HCT116 (cell line): ENCODE measurements at regions not wholly inside any gene's neighbourhood (a gene's known extent, or its start where the extent isn't known, plus 50 kb on each side); places are given as distances from the start of the nearest gene placed in this dataset.

Experiments used
- ATAC-seq: fragments of 200-7000 bp; cut with Tn5 transposase; 2 replicates; pipeline ENCODE4 v1.9.1; 2020; ENCODE audit warnings: mild to moderate bottlenecking, moderate library complexity
- BruUV-seq: library from RNA; stranded (reverse); fragments of 400-500 nt; replicated peaks from 2 replicates; lab custom pipeline; 2021; lab: Mats Ljungman, UMichigan
- CTCF ChIA-PET: fragments of 300-600 bp; sonication (Branson Sonifier 250); formaldehyde crosslinking; loops from one replicate; lab custom pipeline; 2021; ENCODE audit warnings: antibody characterized with exemption; lab: Charles Lee
- POLR2A ChIA-PET: fragments of 300-600, 350-600 bp; sonication (Branson Sonifier 250); formaldehyde crosslinking; loops from one replicate; lab custom pipeline; 2021; ENCODE audit warnings: antibody characterized with exemption; lab: Charles Lee
- RAD21 ChIA-PET, 2 experiments: fragments of 300-600 bp; sonication (Branson Sonifier 250); formaldehyde crosslinking; loops; one replicate each; lab custom pipeline; 2023; ENCODE audit warnings: low total read pairs in 2 of 2; ENCODE audit not compliant: uncharacterized antibody in 2 of 2, unreplicated experiment in 2 of 2, low non-redundant PET in 1 of 2; lab: Charles Lee
- DNase-seq: peaks from one replicate; pipeline ENCODE4 v3.0.0-alpha.2; 2010; ENCODE audit warnings: low read depth, low spot score
- H2AFZ ChIP-seq: fragments of 200-600 bp; shearing (Covaris generic), sonication (generic); 2 replicates; pipeline ENCODE4 v1.6.1; 2017; ENCODE audit warnings: low read depth, mixed run types, mixed read lengths, antibody characterized with exemption, low read length; ENCODE audit not compliant: poor library complexity, severe bottlenecking
- H3K27ac ChIP-seq: 2 replicates; pipeline ENCODE4 v1.5.1; 2012; ENCODE audit warnings: low read depth, low read length
- H3K27me3 ChIP-seq: fragments of 200-600 bp; sonication (generic); 2 replicates; pipeline ENCODE4 v1.6.1; 2016; ENCODE audit warnings: mixed run types, low read length, mixed read lengths; ENCODE audit not compliant: insufficient read depth
- H3K36me3 ChIP-seq, 2 experiments: fragments of 200-500 bp in 1 of 2; fragments of 200-600 bp in 1 of 2; sonication (Bioruptor generic) in 1 of 2; sonication (generic) in 1 of 2; 2 replicates each; pipeline versions ENCODE4 v1.5.1 to v1.6.1; 2014 to 2016; ENCODE audit warnings: low read length in 2 of 2, inconsistent platforms in 1 of 2, mixed read lengths in 1 of 2, mixed run types in 1 of 2; ENCODE audit not compliant: insufficient read depth in 2 of 2, control insufficient read depth in 1 of 2
- H3K4me1 ChIP-seq, 2 experiments: fragments of 200-600 bp in 1 of 2; sonication (generic) in 1 of 2; 2 replicates each; pipeline versions ENCODE4 v1.5.1 to v1.6.1; 2012 to 2017; ENCODE audit warnings: low read length in 2 of 2, inconsistent platforms in 1 of 2, mild to moderate bottlenecking in 1 of 2, mixed read lengths in 1 of 2, mixed run types in 1 of 2, moderate library complexity in 1 of 2; ENCODE audit not compliant: insufficient read depth in 2 of 2, control insufficient read depth in 1 of 2
- H3K4me2 ChIP-seq: fragments of 200-600 bp; sonication (generic); 2 replicates; pipeline ENCODE4 v1.6.1; 2017; ENCODE audit warnings: mixed run types, low read length, mixed read lengths
- H3K4me3 ChIP-seq, 2 experiments: fragments of 200-600 bp in 1 of 2; sonication (generic) in 1 of 2; replicated peaks in 1 of 2; 2 replicates each; pipeline ENCODE4 v1.5.1; 2011 to 2016; ENCODE audit warnings: low read length in 2 of 2, control low read depth in 1 of 2, low read depth in 1 of 2, mild to moderate bottlenecking in 1 of 2, mixed read lengths in 1 of 2, mixed run types in 1 of 2
- H3K79me2 ChIP-seq: fragments of 200-600 bp; sonication (generic); 2 replicates; pipeline ENCODE4 v1.6.1; 2017; ENCODE audit warnings: mild to moderate bottlenecking, mixed run types, low read length, moderate library complexity, mixed read lengths; ENCODE audit not compliant: insufficient read depth
- H3K9ac ChIP-seq: fragments of 200-600 bp; sonication (generic); 2 replicates; pipeline ENCODE4 v1.6.1; 2016; ENCODE audit warnings: low read length, mixed read lengths
- H3K9me2 ChIP-seq: fragments of 200-600 bp; sonication (generic), shearing (Covaris generic); 2 replicates; pipeline ENCODE4 v1.6.1; 2017; ENCODE audit warnings: mixed run types, mild to moderate bottlenecking, moderate library complexity; ENCODE audit not compliant: insufficient read depth
- H3K9me3 ChIP-seq, 2 experiments: fragments of 200-500 bp in 1 of 2; fragments of 200-600 bp in 1 of 2; sonication (Bioruptor generic) in 1 of 2; sonication (generic) in 1 of 2; 2 replicates each; pipeline ENCODE4 v1.6.1; 2014 to 2017; ENCODE audit warnings: low read length in 2 of 2, mixed read lengths in 2 of 2, inconsistent platforms in 1 of 2, low read depth in 1 of 2, mild to moderate bottlenecking in 1 of 2, mixed run types in 1 of 2, moderate library complexity in 1 of 2; ENCODE audit not compliant: control insufficient read depth in 1 of 2, insufficient read depth in 1 of 2
- H4K20me1 ChIP-seq: fragments of 200-600 bp; sonication (generic), shearing (Covaris generic); 2 replicates; pipeline ENCODE4 v1.6.1; 2017; ENCODE audit warnings: mixed run types, mild to moderate bottlenecking, moderate library complexity; ENCODE audit not compliant: insufficient read depth
- CBX3 ChIP-seq: IDR thresholded peaks from 2 replicates; pipeline ENCODE4 v1.6.1; 2012; ENCODE audit warnings: low read depth
- EGR1 ChIP-seq: IDR thresholded peaks from 2 replicates; pipeline ENCODE4 v1.6.1; 2012; ENCODE audit warnings: low read depth
- ELF1 ChIP-seq: IDR thresholded peaks from 2 replicates; pipeline ENCODE4 v1.6.1; 2012; ENCODE audit warnings: low read depth, borderline replicate concordance
- EZH2phosphoT487 ChIP-seq: fragments of 200-600 bp; IDR thresholded peaks from 2 replicates; pipeline ENCODE4 v1.6.1; 2018; ENCODE audit warnings: antibody characterized with exemption, borderline replicate concordance
- FOSL1 ChIP-seq: IDR thresholded peaks from 2 replicates; pipeline ENCODE4 v1.6.1; 2012; ENCODE audit warnings: low read depth
- POLR2A ChIP-seq: IDR thresholded peaks from 2 replicates; pipeline ENCODE4 v1.7.0; 2011; ENCODE audit warnings: borderline replicate concordance; ENCODE audit not compliant: insufficient read depth, insufficient read length; ENCODE audit errors: extremely low read depth
- SIN3A ChIP-seq: IDR thresholded peaks from 2 replicates; pipeline ENCODE4 v1.6.1; 2012; ENCODE audit warnings: low read depth
- SP1 ChIP-seq: IDR thresholded peaks from 2 replicates; pipeline ENCODE4 v1.6.1; 2012; ENCODE audit warnings: low read depth
- SRF ChIP-seq: IDR thresholded peaks from 2 replicates; pipeline ENCODE4 v1.6.1; 2012; ENCODE audit warnings: low read depth
- ZFX ChIP-seq: fragments of 450-650 bp; IDR thresholded peaks from 2 replicates; pipeline ENCODE4 v1.6.1; 2017
- ZNF274 ChIP-seq: fragments of 200-500 bp; sonication (Bioruptor generic); IDR thresholded peaks from 2 replicates; pipeline ENCODE4 v1.6.1; 2014; ENCODE audit warnings: mild to moderate bottlenecking, low read depth, low read length, inconsistent platforms
- intact Hi-C: fragments of 100-400 bp; cut with micrococcal nuclease; formaldehyde crosslinking; loops from 2 replicates; pipeline ENCODE4 v1.10.0; 2022
- TF ChIP-seq, protein P1 (sequence below): IDR thresholded peaks from 2 replicates; pipeline ENCODE4 v1.6.1; 2011; ENCODE audit warnings: mild to moderate bottlenecking, low read length, moderate library complexity; ENCODE audit not compliant: insufficient replicate concordance; ENCODE audit errors: extremely low read depth
- TF ChIP-seq, protein P2 (sequence below): IDR thresholded peaks from 2 replicates; pipeline ENCODE4 v1.6.1; 2012
- TF ChIP-seq, protein P3 (sequence below): IDR thresholded peaks from 2 replicates; pipeline ENCODE4 v1.6.1; 2012; ENCODE audit warnings: low read depth

DNA sequence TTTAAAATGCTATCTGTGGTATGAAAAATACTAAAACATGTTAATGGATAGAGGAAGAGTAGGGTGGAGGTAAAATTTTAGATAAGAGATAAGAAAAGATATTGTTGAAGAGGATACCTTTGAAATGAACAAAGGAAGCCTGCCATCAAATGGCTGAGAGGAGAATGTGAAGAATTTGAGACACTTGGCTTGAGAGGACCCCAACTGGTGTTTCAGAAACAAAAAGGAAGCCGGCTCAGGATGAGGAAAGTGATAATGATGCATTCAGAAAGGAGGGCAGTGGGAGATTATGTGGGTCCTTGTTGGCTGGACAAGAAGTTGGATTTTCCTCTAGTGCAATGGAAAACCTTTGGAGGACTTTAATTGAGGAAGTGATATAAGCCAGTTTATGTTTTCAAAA is 264.4 kb downstream of the DUSP6 start:
- TF ChIP-seq POLR2A, result no peak
- no peak for TF ChIP-seq ZFX
- no peak for TF ChIP-seq SP1
- TF ChIP-seq, protein P1, sequence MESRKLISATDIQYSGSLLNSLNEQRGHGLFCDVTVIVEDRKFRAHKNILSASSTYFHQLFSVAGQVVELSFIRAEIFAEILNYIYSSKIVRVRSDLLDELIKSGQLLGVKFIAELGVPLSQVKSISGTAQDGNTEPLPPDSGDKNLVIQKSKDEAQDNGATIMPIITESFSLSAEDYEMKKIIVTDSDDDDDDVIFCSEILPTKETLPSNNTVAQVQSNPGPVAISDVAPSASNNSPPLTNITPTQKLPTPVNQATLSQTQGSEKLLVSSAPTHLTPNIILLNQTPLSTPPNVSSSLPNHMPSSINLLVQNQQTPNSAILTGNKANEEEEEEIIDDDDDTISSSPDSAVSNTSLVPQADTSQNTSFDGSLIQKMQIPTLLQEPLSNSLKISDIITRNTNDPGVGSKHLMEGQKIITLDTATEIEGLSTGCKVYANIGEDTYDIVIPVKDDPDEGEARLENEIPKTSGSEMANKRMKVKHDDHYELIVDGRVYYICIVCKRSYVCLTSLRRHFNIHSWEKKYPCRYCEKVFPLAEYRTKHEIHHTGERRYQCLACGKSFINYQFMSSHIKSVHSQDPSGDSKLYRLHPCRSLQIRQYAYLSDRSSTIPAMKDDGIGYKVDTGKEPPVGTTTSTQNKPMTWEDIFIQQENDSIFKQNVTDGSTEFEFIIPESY, result no peak
- no peak for TF ChIP-seq SIN3A
- no peak for TF ChIP-seq ZNF274
- no peak for TF ChIP-seq SRF
- TF ChIP-seq EGR1, result no peak
- TF ChIP-seq, protein P2, sequence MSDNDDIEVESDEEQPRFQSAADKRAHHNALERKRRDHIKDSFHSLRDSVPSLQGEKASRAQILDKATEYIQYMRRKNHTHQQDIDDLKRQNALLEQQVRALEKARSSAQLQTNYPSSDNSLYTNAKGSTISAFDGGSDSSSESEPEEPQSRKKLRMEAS, result no peak
- no peak for TF ChIP-seq CBX3
- no peak for TF ChIP-seq FOSL1
- no peak for TF ChIP-seq ELF1
- TF ChIP-seq EZH2phosphoT487, result no peak
- TF ChIP-seq, protein P3, sequence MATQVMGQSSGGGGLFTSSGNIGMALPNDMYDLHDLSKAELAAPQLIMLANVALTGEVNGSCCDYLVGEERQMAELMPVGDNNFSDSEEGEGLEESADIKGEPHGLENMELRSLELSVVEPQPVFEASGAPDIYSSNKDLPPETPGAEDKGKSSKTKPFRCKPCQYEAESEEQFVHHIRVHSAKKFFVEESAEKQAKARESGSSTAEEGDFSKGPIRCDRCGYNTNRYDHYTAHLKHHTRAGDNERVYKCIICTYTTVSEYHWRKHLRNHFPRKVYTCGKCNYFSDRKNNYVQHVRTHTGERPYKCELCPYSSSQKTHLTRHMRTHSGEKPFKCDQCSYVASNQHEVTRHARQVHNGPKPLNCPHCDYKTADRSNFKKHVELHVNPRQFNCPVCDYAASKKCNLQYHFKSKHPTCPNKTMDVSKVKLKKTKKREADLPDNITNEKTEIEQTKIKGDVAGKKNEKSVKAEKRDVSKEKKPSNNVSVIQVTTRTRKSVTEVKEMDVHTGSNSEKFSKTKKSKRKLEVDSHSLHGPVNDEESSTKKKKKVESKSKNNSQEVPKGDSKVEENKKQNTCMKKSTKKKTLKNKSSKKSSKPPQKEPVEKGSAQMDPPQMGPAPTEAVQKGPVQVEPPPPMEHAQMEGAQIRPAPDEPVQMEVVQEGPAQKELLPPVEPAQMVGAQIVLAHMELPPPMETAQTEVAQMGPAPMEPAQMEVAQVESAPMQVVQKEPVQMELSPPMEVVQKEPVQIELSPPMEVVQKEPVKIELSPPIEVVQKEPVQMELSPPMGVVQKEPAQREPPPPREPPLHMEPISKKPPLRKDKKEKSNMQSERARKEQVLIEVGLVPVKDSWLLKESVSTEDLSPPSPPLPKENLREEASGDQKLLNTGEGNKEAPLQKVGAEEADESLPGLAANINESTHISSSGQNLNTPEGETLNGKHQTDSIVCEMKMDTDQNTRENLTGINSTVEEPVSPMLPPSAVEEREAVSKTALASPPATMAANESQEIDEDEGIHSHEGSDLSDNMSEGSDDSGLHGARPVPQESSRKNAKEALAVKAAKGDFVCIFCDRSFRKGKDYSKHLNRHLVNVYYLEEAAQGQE, result no peak
- Histone ChIP-seq H3K9ac (no peak overlapping the region), H2AFZ (no peak overlapping the region), H3K27ac (no peak overlapping the region), H3K9me2 (no peaks in the 10 kb centered on the region), H3K79me2 (no peaks in the 10 kb centered on the region), H3K4me3 (no peak overlapping the region), H3K36me3 (no peaks in the 10 kb centered on the region), H3K4me1 (no peaks in the 10 kb centered on the region), H4K20me1 (no peaks in the 10 kb centered on the region), H3K27me3 (no peaks in the 10 kb centered on the region), H3K9me3 (no peaks in the 10 kb centered on the region), H3K4me2 (no peak overlapping the region)
- ChIA-PET RAD21 (no interaction called here), POLR2A (no interaction called here), CTCF (no interaction called here)
- no peak for DNase-seq
- no TSS peak for BruUV-seq
- intact Hi-C loops, result no loop called here
- ATAC-seq, result no peak
